ENCODE measurements at regions not wholly inside any gene's neighbourhood (a gene's known extent, or its start where the extent isn't known, plus 50 kb on each side); places are given as distances from the start of the nearest gene placed in this dataset.

DNA sequence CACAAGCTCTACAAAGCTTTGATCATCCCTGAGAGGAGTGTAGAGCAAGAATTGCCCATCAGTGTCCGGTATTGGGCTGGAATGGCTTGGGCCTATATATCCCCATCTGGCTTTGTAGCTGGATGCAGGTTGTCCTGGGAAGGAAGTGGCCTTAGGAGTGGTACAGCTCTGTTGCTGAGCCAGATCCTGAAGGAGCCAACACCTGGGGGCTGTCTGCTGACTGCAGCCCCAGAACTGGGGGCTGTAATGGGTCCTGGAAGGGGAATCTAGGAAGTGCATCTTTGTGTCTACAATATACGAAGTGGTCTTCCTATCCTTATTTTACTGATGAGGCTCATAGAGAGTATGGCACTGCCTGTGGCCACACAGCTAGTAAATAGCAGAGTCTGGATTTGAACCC lies 145.9 kb downstream of the CDC5L start:
- DNase-seq: no peak

DNA sequence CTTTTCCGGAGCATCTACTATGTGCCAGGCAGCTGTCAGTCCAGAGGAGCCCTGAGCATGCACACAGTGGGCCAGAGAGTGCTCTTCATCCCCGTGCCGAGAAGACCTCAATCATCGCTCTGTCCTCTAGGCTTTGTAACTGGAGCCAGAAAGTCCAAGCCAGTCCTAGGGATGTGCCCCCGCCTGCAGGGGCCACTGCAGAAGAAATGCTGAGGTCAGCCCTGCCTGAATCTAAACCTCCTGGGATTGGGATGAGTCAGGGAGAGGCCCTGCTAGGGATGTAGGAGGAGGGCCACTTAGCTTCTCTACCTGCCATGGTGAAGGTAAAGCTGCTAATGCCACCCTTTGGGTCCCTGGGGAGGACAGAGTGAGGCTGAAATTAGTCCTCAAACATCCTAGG lies 146.8 kb downstream of the CDC5L start:
- no peak for DNase-seq

DNA sequence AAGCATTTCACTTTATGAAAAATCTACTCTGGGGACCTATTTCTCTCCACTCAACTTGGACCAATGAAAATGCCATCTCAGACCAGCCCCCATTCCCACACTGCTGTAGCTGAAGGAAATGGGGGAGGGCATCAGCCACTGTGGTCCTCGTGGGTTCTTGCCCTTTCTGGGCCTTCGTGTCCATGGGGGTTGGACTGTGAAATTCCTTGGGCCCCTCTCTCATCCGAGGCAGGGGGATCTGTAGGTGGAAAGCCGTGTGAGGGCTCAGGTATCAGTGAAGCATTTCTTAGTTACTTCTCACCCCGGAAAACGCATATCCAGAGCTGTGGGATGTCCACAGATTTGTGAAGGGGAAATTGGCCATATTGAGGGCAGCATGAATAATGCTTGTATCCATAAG lies 147.9 kb downstream of the CDC5L start:
- DNase-seq: no peak

DNA sequence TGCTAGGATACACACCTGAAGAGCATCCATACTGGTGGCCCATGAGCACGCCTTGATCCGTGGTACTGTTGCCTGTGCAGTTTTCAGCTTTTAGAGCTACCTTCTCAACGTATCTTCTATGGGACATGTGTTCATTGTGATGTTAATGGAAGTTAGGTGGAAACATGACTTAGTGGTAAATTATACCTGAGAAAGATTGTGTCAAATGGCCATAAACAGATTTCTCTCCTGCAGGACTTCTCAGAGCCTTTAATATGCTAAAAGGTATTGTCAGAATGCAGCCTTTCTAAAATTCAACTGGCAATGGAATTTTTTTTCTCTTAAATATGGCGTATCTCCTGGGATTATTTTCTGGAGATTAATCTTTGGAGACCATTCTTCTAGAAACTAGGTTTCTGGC lies 148.5 kb downstream of the CDC5L start:
- no peak for DNase-seq

DNA sequence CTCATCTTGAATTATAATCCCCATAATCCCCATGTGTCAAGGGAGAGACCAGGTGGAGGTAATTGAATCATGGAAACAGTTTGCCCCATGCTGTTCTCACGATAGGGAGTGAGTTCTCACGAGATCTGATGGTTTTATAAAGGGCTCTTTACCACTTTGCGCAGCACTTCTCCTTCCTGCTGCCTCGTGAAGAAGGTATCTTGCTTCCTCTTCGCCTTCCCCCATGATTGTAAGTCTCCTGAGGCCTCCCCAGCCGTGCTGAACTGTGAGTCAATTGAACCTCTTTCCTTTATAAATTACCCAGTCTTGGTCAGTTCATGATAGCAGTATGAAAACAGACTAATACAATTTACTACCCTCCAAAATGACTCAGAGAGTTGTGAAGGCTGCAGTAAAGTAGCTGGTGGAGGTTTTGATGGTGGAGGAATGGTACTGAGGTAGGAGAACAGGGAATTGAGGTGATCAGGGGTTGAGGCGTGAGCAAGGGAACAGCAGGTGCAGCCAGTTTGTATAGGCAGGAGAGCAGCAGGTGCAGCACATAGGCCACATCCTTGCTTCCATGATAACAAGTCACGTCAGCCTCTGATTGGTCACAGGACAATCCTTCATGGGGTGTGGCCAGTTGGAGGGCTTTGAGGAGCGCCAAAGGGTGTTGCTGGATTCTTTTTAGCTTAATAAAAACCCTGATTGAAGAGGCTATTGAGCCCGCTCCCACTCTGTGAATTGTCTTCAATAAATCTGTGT lies 150.0 kb downstream of the CDC5L start:
- no peak for DNase-seq

DNA sequence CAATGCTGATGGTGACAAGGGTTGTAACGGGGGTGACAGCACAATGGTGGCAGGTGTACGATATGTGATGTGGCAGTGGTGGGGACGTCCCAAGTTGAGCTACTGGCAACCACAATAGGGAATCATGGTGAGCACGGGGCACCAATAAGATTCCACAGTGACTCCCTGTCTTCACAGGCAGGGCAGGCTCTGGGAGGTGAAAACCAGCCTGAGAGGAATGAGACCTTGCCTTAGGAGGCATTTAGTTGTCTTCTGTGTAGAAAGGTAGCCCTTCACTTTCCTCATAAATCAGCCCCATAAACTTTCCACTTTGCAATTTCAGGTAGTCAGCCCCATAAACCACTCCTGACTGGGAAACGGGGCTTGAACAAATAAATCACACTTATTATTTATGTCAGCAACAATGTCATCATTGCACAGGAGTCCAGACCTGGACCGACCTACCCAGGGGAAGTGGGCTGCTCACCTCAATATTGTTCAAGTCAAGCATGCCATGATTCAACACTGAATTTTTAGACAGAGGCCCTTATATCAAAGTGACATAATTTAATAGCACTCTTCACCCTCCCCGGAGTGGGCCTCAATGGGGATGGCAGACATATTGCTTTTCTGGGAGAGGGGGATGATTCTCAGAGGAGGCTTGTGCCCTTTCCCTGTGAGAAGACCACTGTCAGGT lies 150.8 kb downstream of the CDC5L start:
- DNase-seq: no peak

DNA sequence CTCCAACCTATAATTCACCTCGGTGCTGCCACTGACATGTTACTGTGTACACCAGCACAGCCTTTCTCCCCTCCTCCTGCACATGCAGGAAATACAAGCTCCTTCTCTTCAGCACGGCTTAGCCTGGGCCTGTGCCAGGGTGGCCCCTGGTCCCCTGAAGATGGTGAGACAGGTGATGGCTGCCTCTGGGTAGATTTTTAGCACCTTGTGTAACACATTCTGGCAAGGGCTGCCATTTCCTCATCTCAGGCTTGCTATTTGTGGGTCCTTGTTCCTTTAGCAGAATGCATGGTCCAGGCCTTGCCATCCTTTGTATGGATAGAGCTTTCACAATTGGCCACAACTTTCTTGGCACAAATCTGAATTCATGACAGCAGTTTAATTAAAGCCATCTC lies 151.3 kb downstream of the CDC5L start:
- no peak for DNase-seq

DNA sequence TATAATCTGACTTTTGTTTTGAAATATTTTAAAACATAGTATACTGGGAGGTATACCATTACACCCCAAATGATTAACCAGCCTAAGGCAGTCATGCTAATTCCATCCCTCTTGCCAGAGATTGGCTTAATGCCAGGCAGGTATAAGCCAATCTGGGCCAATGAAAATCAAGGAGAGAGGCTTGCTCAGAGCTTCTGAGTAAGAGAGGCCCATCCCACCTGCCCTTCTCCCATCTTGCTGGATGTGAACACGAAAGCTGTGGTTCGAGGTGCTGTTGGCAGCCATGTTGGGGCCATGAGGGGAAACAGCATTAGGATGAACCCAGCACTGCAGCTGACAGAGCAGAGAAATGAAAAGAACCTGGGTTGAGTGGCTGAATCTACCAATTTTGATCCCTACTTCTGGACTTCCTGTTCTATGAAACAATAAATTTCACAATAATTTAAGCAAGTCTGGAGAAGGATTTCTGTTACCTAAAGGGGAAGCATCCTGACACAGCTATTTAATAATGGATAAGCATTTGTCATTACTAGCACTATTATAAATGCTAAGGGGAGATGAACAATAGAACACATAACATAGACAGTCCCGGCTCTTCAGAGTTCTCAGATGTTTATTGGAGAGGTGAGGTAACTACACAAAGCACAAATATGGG lies 152.3 kb downstream of the CDC5L start:
- no peak for DNase-seq

DNA sequence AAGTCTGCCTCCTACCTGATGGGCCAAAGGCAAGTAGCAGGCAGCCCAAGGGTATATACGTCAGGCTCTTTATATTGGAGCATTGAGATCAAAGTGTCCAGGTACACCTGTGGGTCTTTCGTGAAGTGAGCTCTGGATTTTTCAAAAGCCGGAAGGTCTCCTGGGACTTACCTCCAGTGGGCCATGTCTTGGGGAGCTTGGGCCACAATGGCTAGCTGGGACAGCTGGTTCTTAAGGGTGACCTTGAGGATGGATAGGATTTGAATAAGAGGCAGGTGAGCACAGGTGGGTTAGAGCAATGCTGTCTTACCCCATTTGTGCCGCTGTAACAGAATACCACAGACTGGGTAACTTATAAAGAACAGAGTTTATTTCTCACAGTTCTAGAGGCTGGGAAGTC lies 153.4 kb downstream of the CDC5L start:
- DNase-seq: no peak

DNA sequence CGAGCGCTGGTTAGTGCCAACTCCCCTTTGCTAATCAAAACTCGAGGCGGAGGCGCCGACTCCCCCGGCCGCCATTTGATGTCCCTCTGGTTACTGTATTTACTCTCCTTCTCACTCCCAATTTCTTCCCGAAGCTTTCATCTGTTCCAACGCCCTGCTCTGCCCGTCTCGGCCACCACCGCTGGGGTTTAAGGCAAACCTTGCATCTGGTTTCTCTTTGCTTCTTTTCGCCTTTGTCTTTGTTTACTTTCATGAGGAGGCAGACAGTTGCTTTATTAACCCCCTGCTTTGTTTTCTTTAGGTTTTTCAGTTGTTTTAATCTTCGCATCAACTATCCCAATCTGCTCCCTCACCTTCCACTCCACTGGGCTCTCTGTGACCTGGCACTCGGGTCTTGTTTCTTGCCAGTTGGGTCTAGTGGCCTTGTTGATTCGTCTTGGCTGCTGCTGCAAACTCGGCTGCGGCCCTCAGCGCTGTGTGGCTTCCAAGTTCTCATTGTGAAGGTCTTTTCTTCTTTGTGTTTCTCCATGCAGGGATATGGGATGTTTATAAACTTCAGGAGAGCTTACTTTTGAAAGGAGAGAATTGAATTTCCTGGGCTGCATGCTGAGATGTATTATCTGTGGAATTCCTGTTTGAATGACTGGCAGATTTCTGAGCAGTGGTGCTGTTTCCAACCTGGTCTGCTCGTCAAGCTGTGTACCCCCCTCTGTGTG lies 155.1 kb downstream of the CDC5L start:
- DNase-seq: no peak

DNA sequence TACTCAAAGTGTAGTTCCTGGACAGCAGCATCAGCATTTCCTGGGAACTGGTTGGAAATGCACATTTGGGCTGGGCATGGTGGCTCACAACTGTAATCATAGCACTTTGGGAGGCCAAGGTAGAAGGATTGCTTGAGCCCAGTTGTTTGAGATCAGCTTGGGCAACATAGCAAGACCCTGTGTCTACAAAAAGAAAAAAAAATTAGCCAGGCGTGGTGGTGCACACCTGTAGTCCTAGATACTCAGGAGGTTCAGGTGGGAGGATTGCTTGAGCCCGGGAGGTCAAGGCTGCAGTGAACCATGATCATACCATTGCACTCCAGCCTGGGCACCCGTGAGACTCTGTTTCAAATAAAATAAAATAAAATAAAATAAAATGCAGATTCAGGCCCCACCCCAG lies 156.2 kb downstream of the CDC5L start:
- no peak for DNase-seq

DNA sequence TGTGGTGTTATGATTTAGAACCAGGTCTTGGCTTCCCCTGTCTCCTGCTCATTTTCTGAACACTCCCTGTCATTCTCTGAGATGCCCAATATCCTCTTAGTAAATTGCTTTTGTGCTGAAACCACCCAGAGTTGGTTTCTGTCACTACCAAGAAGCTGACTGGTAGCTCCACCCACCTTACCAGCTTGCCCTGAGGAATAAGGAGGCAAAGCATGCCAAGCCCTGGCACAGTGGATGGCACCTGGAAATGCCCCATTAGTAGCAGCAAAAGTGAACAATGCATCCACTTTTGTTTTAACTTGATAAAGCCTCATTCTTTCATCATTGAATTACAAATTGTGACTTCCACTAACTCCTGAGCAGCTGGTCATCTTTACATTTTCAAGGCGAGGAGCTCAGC lies 157.7 kb downstream of the CDC5L start:
- DNase-seq: no peak

DNA sequence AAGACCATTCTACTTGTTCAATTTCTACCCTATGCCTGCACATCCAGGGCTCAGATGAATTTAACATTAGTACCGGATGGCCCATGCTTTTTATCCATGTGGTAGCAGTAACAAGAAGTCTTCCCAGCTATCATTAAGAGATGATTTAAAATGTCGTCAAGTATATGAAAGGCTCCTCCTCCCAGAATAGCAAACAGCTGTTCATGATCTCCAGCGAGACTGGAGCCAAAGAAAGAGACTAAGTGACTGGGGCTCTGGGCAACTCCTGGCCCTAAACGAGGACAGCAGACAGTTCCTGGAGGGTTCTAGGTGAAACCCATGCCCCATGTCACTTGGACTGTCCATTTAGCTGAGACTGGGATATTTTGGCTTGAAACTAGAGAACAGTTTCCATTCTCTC lies 160.8 kb downstream of the CDC5L start:
- no peak for DNase-seq

DNA sequence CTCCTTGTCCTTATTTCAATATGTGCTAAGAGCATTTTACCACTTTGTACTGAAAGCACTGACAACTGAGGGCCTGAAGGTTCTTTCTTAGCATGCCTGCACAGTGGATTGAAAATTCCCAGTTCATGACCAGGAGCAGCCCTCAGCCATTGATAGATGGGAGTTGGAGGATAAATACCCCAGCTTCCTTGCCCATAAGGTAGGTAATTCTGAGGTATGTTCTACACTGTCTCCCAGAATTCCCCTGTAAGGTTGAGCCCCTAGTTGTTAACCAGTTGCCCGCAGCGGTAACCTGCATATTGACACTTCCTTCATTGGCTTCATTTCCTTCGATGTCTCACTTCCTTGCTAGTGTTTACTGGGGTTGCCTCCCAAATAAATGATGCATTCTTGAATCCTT lies 162.0 kb downstream of the CDC5L start:
- DNase-seq: no peak

DNA sequence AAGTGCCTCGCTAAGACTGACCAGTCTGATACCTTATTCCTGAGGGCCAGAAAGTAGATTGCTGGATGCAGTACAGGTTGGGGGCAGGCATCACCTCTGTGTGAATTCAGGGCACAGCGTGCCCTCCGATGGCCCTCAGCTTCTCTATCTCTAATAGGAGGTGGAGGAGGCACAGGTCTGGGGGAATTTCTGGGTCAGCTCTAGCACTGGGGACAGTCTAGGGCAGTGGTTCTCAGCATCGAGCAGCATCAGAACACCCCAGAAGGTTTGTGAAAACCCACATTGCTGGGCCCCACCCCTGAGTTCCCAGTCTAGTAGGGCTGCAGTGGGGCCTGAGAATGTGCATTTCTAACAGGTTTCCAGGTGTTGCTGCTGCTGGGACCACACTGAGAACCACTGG lies 166.7 kb downstream of the CDC5L start:
- no peak for DNase-seq

DNA sequence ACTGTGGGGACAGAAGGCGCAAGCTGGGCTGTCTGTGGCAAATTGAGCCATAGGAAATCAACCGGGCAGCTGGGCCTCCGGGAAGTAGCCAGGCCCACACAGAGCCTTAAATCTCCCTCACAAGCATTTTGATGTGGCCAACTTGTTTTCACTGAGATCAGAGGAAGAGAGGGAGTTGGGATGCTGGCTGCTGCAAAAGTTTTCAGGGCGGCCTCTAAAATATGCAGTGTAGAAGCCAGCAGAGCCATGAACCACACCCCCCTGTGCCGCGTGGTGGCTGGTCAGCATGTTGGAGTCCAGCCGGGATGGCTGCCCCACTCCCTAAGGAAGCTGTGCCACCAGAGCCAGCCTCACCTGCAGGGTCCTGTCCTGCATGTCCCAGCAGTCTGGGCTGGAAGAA lies 167.4 kb downstream of the CDC5L start:
- DNase-seq: no peak

DNA sequence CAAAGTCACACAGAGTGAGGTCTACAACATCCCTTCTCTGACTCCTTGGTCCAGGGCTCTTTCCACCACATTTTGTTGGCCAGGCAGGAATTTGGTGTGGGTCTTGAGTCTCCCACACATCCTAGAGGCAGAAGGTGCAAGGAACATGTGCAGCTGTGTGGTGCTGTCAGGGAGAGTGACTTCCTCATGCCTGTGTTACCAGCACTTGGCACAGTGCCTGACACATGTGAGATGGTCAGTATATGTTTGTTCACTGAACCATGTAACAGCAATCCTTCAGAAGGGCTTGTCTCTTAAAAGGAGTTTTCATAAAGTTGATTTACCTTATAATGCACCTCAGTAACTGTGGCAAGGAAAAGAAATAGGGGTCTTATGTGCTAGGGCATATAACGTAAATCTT lies 168.5 kb downstream of the CDC5L start:
- no peak for DNase-seq

DNA sequence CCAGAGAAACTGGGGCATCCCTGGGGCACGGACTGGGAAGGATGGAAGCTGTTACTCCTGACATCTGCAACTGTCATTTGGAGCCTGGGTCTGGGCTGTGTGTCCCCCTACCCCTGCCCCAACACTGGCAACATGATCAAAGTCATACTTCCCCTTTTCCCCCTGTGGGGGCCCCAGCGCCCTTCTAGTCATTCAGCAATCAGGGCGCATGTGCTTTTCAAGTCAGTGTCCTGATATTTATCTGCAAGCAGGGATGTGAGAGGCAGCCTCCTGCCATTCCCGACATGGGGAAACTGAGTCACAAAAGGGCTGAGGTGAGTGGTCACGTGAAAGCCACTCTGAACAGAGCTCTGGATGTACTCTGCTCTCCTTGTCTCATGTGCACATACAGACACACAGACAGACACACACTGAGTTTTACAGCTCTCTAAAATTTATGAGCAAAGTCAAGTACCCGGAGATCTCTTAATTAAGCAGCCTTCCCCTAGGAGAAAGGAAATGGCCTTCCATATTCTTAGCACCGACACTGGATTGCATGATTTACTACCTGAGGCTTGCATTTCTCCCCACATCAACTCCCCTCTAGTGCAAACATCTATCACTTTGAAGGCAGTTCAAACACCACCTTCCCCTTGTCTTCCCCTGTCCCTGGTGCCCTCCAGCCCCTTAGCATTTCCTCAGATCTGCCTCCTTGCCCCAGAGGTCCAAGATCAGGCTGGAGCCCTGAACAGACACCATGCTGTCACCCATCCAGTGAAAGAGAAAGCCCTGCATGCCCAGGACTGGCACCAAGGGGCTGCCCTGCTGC lies 170.7 kb downstream of the CDC5L start:
- no peak for DNase-seq

DNA sequence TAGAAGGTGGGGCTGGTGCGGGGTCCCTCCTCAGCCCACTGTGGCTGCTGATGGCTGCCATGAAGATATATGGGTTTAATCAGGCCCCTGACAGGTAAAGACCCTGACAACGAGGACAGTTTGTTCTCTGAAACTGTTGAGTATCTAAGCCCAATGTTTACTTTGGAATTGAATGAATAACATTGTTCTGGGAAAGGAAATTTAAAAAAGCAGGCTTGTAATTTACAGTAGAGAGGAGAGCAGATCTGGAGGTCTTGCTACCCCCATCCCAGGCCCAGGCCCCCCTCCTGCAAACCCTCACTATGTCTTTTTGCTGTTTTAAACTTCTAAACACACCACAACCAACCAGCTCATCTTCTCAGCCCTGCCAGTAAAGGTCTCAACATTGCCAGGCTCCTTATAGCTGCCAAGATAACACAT lies 171.3 kb downstream of the CDC5L start:
- DNase-seq: no peak

DNA sequence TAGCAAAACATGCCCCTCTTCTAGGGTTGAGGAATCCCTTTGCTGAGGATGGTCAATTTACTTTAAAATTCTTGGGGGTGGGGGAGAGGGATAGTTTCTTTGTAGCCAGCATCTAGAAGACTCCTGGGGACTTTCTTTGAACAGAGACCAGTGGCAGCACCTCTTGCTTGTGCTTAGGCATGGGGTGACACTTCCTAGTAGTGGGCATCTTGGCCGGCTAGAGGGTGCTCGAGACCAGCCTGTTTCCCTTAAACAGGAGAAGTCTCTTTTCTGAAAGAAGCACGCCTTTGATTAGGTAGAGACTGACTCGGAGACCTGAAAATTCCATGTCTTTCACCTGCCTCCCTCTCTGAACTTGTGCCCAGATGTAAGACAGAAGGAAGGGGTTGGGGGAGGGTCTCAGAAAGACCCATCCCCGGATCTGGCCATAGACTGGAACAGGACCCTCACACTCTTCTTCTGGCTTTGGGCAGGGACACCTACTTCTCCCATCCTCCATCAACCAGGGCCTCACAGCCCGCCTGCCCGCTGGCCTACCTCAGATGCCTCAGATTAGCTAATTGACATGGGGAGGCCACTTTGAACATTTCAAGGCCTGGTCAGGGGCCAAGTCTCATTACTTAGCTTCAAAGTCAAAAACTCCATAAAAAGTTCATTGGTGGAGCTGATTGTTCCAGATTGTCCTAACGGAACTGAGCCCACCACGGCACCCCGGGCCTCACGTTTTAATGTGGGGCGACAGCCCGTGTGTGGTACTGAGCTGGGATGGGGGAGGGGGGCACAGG lies 172.2 kb downstream of the CDC5L start:
- no peak for DNase-seq

DNA sequence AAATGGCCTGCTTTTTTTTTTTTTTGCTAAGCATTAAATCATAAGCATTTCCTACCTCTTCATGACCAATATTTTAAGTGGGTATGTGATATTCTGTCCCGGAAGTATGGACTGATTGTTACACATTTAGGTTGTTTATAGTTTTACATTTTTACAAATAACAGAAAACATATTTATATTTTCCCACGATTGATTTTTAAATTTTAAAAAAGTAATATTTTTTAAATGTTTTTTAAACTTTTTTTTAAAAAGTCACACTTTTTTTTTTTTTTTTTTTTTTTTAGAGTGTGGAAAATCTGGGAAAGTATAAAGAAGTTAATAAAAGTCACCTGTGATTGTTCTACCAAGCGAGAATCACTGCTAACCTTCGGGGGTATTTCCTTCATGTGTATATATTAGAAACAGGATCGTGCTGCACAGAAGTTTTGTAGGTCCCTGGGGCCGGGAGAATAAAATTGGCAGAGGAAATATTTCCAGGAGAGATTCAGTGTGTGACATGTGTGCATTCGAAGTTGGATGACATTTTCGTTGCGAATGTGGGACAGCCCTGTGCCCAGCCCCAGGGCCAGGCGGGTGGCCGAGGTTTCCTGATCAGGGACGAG lies 173.1 kb downstream of the CDC5L start:
- no peak for DNase-seq

Data from activated naive CD4-positive, alpha-beta T cell treated with anti-CD3 and anti-CD28 coated beads, Interleukin-2, amount 50 U/mL, for 16 hours (primary cell).